LHCN-M2 (cell line): ENCODE measurements at regions not wholly inside any gene's neighbourhood (a gene's known extent, or its start where the extent isn't known, plus 50 kb on each side); places are given as distances from the start of the nearest gene placed in this dataset.

Source experiments
- DNase-seq: peaks from one replicate; pipeline ENCODE4 v3.0.0-alpha.2; 2012; ENCODE audit warnings: low read depth

DNA sequence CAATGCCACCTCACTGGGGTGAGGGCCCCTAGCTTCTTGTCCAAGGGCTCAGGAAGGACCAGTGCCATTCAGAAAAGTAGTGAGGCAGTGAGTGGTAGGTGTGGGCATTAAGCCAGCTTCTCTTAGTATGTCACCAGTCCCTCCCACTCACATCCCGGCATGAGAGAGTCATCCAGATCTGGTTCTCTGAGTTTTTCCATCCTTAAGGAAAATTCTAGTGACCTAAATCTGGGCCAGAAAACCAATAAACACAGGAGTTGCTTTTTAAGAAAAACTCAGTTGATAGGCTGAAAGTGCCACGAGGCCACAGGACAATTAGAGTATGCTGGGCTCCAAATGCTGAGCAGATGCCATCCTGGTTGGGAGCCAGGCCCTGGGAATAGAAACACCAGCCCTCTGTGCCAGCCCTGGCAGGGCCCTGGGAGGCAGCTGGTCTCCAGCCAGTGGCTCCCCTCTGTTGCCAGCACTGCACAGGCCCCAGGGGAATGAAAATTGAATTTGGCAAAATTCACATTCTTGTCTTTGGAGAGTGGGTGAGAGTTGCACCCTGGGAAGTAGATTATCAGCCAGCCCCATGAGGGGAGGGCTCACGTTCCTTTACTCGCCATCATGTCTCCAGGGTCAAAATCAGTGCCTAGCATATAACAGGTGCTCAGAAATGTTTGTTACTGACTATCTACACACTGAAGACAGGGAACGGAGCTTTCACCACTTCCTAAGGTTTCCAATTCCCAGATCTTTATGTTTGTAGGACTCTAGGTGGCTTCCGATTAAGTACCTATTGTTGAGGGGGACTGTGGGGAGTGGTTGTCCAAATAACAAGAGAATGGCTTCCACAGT, 52.8 kb downstream of the FAM43A start:
- no peak for DNase-seq

- DNase-seq: no peak
Measured at GRCh38 chr3:194739498-194740284, 54.0 kb downstream of the FAM43A start.

- DNase-seq: peak; percentile 20
Measured at GRCh38 chr3:194740859-194741491, 55.3 kb downstream of the FAM43A start.

DNA sequence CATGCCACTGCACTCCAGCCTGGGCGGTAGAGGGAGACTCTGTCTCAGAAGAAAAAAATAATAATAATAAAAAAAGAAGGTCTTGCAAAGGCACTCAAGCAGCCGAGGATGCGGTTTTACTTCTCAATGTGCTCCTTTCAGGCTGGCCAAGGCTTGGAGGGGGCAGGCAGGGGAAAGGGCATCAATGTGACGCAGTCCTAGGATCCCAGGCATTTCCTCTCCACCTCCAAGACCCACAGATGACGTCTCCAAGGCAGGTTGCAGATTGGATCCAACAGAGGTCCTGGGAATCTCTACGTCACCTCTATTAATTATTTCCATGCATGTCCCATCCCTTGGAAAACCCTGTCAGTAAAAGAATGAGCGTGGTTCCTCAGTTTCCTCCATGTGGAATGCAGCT, 56.2 kb downstream of the FAM43A start:
- no peak for DNase-seq

DNA sequence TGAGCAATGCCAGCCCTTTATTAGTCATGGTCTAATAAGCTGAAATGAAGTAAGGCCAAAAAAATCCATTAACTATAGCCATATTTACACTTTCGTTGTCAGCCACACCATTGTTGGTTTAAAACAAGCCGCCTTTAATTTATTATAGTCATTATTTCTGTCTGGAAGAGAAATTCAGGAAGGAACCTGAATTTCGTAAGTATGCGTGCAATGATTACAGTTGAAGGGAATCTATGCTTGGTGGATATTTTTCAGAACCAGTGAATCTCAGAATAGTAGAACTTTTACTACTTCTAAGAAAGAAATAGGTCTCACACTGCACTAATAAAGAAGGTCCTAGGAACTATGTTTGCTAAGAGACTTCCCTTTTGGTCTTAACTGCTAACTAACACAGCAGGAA, 59.1 kb downstream of the FAM43A start:
- no peak for DNase-seq

- no peak for DNase-seq
Measured at GRCh38 chr3:194745422-194746184, 59.9 kb downstream of the FAM43A start.

DNA sequence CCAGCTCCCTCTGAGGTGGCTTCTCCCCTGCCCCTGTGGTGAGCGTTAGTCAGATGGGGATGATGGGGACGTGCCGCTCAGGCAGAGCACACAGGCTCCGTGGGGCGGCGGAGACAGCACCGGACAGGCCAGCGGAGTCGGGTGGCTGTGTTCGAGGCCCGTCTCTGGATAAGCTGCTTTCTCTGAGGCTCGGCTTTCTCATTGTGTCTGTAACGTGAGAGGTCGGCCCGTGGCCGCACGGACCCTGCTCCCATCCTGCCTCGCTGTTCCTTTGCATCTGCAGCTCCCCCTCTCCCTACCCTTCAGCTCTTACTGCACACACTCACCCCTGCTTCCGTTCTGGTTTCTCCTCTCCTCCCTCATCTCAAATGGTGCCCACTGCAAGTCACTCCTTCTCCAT, 62.5 kb downstream of the FAM43A start:
- DNase-seq: no peak

DNA sequence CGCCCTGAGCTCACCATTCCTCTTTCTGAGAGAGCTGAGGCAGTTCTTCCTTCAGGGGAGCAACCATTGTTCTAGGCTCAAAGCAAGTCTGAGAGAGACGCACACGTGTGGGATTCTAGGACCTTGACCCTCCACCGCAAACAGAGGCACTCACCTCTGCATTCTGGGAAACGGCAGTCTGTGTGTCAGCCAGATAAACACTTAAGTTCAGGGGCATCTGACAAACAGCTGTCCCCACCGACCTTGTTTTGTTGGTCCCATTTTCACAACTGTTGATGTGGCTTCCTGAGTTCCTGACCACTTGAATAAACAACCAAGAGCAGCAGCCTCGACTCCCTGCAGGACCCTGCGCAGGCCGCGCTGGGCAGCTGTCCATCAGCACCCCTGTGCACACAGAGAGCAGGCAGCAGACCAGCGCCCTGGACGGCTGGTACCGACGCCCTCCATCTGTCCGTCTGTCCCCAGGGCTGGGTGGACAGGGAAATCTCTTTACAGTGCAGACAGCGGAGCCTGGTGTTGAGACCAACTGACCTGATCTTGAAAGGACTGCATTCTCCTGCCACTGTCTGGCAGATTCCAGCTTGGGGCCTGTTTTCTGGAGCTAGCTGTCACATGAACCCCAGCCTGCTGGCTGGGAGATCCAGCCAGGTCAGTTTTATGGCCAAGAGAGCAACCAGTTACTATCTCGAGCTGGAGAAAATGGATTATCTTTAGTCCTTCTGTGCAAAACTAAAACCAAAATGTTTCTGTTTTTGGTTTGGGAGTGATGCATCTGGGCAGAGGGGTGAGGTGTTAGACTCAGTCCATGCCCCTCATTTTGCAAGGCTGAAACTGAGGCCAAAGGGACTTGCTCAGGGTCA, 64.2 kb downstream of the FAM43A start:
- no peak for DNase-seq

GRCh38 chr3:194750491-194750828, 64.8 kb downstream of the FAM43A start:
- no peak for DNase-seq

DNA sequence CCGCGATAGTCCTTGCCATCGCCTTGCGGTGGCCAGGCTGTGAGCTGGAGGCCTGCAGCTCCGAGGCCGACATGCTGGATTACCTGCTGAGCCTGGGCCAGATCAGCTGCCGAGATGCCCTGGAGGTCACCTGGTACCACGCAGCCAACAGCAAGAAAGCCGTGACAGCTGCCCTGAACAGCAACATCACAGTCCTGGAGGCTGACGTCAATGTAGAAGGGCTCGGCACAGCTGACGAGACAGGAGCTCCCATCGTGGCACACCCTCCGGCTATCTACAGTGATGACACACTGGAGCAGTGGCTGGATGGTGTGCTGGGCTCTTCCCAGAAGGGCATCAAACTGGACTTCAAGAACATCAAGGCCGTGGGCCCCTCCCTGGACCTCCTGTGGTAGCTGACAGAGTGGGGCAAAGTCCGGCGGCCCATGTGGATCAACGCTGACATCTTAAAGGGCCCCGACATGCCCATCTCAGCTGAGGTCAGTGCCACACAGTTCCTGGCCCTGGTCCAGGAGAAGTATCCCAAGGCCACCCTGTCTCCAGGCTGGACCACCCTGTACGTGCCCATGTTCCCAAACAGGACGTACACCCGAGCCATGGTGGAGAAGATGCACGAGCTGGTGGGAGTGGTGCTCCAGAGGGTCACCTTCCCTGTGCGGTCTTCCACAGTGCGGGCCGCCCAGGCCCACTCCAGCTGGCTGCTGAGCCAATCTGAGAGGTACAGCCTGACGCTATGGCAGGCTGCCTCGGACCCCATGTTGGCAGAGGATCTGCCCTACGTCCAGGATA, 70.2 kb downstream of the FAM43A start:
- no peak for DNase-seq

- DNase-seq: no peak
Measured at GRCh38 chr3:194756460-194756779, 70.7 kb downstream of the FAM43A start.

DNA sequence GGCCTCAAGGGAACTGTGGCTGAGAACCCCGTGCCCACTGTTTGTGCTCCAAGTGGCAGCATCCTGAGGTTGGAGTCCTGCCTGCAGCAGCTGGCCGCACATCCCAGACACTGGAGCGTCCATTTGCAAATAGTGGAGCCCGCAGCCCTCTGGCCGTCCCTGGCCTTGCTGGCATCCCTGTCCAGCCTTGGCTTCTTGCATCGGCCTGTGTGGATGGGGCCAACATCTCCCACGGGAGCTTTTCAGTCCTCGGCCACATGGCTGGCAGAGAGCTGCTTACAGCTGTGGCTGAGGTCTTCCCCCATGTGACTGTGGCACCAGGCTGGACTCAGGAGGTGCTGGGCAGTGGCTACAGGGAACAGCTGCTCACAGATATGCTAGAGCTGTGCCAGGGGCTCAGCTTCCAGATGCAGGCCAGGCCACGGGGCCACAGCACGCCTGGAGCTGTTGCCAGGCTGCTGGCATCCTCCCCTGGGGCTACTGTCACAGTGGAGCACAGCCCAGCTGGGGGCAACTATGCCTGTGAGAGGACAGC, 71.2 kb downstream of the FAM43A start:
- no peak for DNase-seq

DNA sequence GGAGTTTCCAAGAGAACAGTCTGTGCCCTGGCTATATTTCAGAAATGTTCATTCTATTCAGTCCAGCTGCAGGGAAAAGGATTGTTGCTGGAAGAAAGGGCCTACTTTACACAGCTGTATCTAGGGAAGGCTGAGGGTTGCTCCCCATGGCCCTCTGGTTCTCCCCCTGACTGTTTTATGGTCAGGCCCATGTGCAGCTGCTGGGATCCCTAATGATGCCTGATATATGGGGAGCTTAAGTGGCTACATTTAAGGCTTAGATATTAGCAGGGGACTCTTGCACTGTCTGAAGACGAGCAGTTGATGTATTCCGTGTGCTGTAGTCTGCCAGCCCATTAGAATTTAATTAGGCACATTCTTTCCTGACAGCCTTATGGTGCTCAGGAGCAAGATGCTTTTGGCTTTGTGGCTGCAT, 72.0 kb downstream of the FAM43A start:
- DNase-seq: no peak

DNA sequence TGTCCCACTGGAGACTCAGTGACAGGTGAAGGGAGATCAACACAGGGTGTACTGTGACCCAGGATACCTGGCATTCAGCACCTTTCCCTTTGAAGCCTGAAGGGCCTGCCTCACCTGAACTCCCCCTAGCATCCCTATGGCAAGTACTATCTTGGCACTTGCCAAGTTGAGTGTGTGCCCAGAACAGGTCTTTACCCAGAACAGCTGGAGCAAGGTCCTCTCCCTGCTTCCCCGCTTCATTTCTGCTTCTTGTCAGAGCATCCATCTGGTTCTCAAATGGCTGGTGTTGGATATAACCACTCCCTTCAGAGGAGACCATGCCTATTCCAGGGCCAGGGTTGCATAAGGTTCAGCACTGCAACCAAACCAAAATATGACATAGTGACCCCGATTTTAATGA, 73.0 kb downstream of the FAM43A start:
- no peak for DNase-seq

- no peak for DNase-seq
Measured at GRCh38 chr3:194760494-194761137, 74.9 kb downstream of the FAM43A start.

- no peak for DNase-seq
Measured at GRCh38 chr3:194761384-194761783, 75.7 kb downstream of the FAM43A start.

- DNase-seq: no peak
Measured at GRCh38 chr3:194766845-194767244, 81.2 kb downstream of the FAM43A start.

DNA sequence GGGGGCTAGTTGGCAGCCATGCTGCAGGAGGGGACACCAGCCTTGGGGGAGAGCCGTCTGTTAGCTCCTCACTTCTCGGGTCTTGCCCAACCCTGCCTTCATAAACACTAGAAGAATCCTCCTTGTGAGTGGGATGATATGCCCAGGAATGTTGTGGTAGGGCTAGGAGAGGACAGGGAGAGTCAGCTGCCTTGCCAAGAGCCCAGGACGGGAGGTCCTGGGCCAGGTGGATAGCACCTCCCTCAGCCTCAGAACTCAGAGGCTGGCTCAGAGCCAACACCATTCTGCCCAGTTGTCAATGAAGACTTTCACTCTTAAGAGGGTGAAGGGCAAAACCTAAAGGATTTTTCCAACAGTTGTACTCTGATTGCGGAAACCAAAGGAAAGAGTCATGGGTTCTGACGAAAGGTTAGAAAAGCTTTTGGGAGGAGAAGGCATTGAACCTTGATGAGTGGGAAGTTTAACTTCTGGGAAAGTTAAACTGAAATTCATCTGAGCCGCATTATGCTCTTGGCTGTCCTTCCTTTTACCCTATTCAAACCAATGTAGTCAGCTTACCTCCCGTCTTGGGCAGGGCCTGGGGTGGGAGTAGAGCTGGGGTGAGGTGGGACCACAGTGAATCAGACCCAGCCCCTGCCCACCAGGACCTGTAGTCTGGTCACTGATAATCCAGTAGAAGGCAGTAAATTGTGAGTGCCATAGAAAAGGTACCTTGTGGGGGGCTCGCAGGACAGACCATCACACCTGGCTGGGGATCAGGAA, 81.9 kb downstream of the FAM43A start:
- DNase-seq: no peak

GRCh38 chr3:194768586-194768985, 82.9 kb downstream of the FAM43A start:
- DNase-seq: no peak
